ENCODE measurements at regions not wholly inside any gene's neighbourhood (a gene's known extent, or its start where the extent isn't known, plus 50 kb on each side); places are given as distances from the start of the nearest gene placed in this dataset.

- TF ChIP-seq EZH2 (IDR thresholded peaks at IDR 0.05; ENCODE audit: borderline replicate concordance, low read length), result no peak
- no peak for TF ChIP-seq CTCF (IDR thresholded peaks at IDR 0.05; ENCODE audit: low read length)
Observed at GRCh38 chr11:115939104-115939730, 435.0 kb upstream of the CADM1 start.

Data from OCI-LY1 (cell line).